Central memory CD8-positive, alpha-beta T cell (primary cell): ENCODE measurements at regions not wholly inside any gene's neighbourhood (a gene's known extent, or its start where the extent isn't known, plus 50 kb on each side); places are given as distances from the start of the nearest gene placed in this dataset.

Experiments used
- ATAC-seq: fragments of 150-1000 bp; cut with Tn5 transposase; replicated peaks from 2 replicates; pipeline ENCODE4 v1.10.0; 2022; ENCODE audit warnings: mild to moderate bottlenecking, moderate FRiP score, moderate number of reproducible peaks; ENCODE audit not compliant: poor library complexity, severe bottlenecking; ENCODE audit errors: extremely low read depth
- DNase-seq, 2 donors: peaks; one replicate each; pipeline ENCODE4 v3.0.0; 2021; ENCODE audit warnings: low spot score in 2 of 2
- H3K27ac Mint-ChIP-seq: one replicate; pipeline ENCODE4 v1.8.0; 2022; ENCODE audit warnings: low read depth, mild to moderate bottlenecking, moderate library complexity, mixed read lengths
- H3K27me3 Mint-ChIP-seq: one replicate; pipeline ENCODE4 v1.8.0; 2022; ENCODE audit warnings: mixed read lengths
- H3K36me3 Mint-ChIP-seq: one replicate; pipeline ENCODE4 v1.8.0; 2022; ENCODE audit warnings: mild to moderate bottlenecking, moderate library complexity, mixed read lengths; ENCODE audit not compliant: insufficient read depth
- H3K4me1 Mint-ChIP-seq: one replicate; pipeline ENCODE4 v1.8.0; 2022; ENCODE audit warnings: mixed read lengths
- H3K4me3 Mint-ChIP-seq: one replicate; pipeline ENCODE4 v1.8.0; 2022; ENCODE audit warnings: mild to moderate bottlenecking, moderate library complexity, mixed read lengths
- H3K9me3 Mint-ChIP-seq: one replicate; pipeline ENCODE4 v1.8.0; 2022; ENCODE audit warnings: mixed read lengths

DNA sequence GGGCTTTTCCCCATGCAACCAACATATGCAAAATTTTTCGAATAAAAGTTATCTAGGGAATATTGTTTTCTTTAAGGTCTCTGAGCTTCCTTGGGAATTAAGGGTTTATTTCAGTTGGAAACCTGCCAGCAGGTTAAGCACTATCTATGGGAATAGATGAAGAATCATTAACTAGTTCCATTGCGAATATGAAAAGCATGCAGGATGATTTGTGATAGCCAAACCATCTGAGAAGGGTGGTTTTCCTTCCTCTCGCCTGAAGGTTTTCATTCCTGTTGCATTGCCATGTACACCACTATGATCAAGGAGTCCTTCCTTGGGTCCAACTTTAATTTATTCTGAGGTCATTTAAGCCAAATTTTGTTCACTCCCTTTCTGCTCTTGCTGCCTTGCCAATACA is 184.9 kb downstream of the NR2F2 start:
- Mint-ChIP-seq H3K4me1 (no peaks in the 10 kb centered on the region), H3K27ac (no peak overlapping the region), H3K4me3 (no peak overlapping the region), H3K9me3 (peaks cover 16% of the 10 kb centered on the region), H3K36me3 (no peaks in the 10 kb centered on the region), H3K27me3 (no peaks in the 10 kb centered on the region)
- ATAC-seq (no peak), DNase-seq (no peak)

DNA sequence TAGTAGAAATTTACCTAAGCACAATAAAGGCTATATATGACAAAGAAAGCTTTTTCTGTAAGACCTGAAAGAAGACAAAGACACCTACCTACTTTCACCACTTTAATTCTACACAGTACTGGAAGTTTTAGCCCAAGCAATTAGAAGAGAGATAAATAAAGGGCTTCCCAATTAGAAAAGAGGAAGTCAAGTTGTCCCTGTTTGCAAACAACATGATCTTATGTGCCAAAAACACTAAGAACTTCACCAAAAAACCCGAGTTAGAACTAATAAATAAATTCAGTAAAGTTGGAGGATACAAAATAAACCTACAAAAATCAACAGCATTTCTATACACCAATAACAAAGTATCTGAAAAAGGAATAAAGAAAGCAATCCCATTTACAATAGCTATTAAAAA is 190.9 kb downstream of the NR2F2 start:
- Mint-ChIP-seq H3K27ac (no peak overlapping the region), H3K4me3 (no peak overlapping the region), H3K9me3 (peaks cover 25% of the 10 kb centered on the region), H3K4me1 (no peaks in the 10 kb centered on the region), H3K36me3 (no peaks in the 10 kb centered on the region), H3K27me3 (no peaks in the 10 kb centered on the region)
- ATAC-seq (no peak), DNase-seq (no peak)

DNA sequence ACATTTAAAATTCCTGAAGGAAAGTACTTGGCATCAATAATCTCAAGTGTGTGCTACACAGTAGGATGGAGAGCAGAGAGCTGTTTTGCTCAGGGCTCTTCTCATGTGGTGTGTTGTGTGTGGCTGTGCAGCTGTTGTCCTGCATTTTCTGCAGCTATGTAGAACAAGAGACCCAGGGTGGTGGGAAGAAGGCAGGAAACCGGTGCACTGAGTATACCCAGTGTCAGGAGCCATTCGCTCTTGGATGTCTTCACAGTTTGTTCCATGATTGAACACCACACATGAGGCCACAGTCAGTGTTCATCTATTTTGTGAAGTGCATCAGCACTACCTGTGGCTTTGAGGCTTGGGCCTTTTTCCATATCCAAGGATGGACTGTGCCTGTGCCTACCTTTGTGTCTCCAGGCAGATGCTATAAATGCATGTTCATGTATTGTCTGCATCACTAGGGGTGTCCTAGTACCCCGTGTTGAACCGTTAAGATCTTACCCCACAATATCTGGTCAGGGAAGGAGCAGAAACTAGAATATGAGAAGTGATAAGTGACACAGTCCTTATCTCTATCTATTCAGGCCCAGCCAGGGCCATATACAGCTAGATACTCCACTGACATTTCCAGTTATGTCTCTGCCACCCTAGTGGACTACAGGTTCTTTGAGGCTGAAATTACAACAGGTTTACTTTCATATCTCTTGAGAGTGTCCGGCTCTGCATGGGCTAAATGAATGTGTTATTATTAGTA is 194.3 kb downstream of the NR2F2 start:
- H3K4me3 Mint-ChIP-seq: no peak overlapping the region
- H3K9me3 Mint-ChIP-seq: peaks cover 21% of the 10 kb centered on the region
- H3K4me1 Mint-ChIP-seq: no peaks in the 10 kb centered on the region
- no peaks in the 10 kb centered on the region for H3K27me3 Mint-ChIP-seq
- ATAC-seq: no peak
- H3K36me3 Mint-ChIP-seq: no peaks in the 10 kb centered on the region
- DNase-seq: no peak
- H3K27ac Mint-ChIP-seq: no peak overlapping the region

DNA sequence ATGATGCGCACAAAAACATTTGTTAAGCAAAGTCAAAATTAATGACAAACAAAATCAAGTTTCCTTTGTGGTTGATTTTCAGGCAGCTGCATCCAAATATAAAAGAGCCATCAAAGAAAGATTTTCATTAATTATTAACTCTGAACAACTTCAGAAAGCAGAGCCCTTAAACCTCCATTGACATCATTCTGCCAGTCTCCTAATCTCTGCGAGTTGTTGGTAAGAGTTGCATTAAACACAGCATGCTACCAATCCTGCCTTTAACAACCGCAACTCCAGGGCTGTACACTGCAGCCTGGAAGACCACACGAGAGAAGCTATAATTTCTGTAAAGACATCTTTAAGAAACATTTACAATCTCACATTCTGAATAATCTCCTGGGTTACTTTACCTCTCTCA is 204.6 kb downstream of the NR2F2 start:
- Mint-ChIP-seq H3K27ac (no peak overlapping the region), H3K36me3 (no peaks in the 10 kb centered on the region), H3K27me3 (peaks cover 6% of the 10 kb centered on the region), H3K9me3 (no peaks in the 10 kb centered on the region), H3K4me1 (no peaks in the 10 kb centered on the region), H3K4me3 (no peak overlapping the region)
- DNase-seq (no peak), ATAC-seq (no peak)

DNA sequence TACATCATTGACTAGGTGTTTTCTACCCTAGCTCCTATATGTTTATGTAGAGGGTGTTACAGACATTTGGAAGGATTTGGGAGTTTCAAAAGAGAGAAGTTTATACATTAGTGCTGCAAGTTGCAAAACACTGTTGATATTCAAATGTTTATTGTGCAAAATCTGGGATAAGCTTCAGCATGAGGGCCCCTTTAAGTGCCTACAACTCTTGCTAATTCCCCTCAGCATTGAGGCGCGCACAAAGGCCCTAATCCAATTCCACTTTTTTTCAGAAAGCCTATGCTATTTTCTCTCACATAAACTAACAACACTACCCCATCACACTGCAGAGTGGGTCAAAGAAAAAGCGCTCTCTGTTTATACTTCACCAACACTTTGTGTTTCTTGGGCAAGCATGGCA is 208.0 kb downstream of the NR2F2 start:
- Mint-ChIP-seq H3K4me3 (no peak overlapping the region), H3K27me3 (peaks cover 6% of the 10 kb centered on the region), H3K9me3 (no peaks in the 10 kb centered on the region), H3K4me1 (no peaks in the 10 kb centered on the region), H3K36me3 (no peaks in the 10 kb centered on the region), H3K27ac (no peak overlapping the region)
- ATAC-seq (no peak), DNase-seq (no peak)

DNA sequence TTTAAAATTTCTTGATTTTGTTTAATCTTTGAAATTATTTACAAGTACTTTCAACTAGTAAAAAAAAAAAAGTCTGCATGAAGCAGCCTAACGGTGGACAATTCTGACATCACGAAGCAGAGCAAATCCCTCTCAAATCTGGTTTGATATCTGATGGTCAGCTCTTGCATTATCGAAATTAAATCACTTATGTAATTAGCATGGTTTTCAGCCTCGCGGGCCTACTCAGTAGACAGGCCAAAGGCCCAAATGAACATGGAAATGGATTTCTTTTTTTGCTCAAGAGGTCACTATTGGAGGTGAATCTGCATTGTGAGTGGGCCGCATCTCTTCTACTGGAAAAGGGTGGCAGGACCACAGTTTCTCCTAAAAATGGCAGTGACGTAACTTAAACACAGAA is 209.8 kb downstream of the NR2F2 start:
- no peak for ATAC-seq
- no peaks in the 10 kb centered on the region for H3K4me1 Mint-ChIP-seq
- H3K27ac Mint-ChIP-seq: no peak overlapping the region
- H3K4me3 Mint-ChIP-seq: no peak overlapping the region
- no peaks in the 10 kb centered on the region for H3K36me3 Mint-ChIP-seq
- no peak for DNase-seq
- no peaks in the 10 kb centered on the region for H3K9me3 Mint-ChIP-seq
- peaks cover 6% of the 10 kb centered on the region for H3K27me3 Mint-ChIP-seq

DNA sequence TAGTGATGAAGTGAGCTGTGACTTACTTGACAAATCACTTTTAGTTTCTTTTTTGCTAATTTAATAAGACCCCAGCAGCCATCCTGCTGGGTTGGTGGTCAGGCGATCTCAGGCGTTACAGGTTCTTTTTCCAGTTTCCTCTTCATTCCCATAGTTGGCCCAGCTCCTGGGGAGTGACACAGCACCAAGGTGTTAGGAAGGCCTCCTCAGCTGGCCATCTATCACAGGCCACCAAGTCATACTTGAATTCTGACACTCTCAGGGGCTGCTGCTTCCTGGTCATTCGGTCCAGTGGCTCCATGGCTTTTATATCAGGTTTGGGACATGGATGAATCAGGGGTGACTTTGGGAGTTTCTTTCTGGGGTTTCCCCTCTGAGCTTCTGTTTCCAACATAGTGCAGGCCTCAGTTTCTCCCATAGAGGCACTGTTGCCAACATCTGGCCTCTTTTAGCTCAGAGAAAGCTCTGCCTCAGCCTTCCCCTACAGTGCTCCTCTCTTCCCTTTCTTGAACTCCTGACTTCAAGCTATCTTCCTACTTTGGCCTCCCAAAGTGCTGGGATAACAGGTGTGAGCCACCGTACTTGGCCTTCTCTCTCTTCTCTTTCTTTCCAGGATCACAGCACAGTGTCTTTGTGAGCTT is 211.8 kb downstream of the NR2F2 start:
- ATAC-seq (no peak), DNase-seq (no peak)
- Mint-ChIP-seq H3K9me3 (no peaks in the 10 kb centered on the region), H3K36me3 (no peaks in the 10 kb centered on the region), H3K27ac (no peak overlapping the region), H3K4me1 (no peaks in the 10 kb centered on the region), H3K4me3 (no peak overlapping the region), H3K27me3 (peaks cover 6% of the 10 kb centered on the region)

DNA sequence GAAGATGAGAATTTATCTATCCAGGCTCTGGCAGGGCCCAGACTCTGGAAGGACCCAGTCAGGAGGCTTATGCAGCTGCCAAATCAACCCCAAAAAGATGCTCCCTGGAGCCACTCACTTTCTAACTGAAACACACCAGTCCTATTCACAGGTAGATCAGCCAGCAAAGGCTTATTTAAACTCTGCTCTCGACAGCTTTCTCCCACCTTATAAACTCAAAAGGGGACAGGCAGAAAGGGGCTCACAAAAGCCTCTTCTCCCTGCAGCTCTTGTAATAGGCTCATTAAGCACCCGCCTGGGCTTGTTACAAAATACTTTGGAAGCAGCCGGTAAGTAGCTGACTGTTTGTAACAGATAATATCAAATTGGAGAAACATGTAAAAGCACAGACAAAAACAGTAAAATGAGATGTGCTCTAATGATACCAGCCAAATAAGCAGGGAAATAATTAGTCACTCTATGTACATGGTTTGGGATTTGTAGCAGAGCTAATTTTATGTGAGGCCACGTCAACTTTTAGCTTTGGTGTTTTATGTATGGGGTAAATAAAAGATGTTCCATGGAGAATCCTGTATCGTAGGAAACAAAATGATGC is 213.8 kb downstream of the NR2F2 start:
- ATAC-seq (no peak), DNase-seq (no peak)
- H3K4me1 Mint-ChIP-seq: no peaks in the 10 kb centered on the region
- H3K27me3 Mint-ChIP-seq: peaks cover 3% of the 10 kb centered on the region
- no peaks in the 10 kb centered on the region for H3K36me3 Mint-ChIP-seq
- H3K4me3 Mint-ChIP-seq: no peak overlapping the region
- H3K9me3 Mint-ChIP-seq: no peaks in the 10 kb centered on the region
- no peak overlapping the region for H3K27ac Mint-ChIP-seq

DNA sequence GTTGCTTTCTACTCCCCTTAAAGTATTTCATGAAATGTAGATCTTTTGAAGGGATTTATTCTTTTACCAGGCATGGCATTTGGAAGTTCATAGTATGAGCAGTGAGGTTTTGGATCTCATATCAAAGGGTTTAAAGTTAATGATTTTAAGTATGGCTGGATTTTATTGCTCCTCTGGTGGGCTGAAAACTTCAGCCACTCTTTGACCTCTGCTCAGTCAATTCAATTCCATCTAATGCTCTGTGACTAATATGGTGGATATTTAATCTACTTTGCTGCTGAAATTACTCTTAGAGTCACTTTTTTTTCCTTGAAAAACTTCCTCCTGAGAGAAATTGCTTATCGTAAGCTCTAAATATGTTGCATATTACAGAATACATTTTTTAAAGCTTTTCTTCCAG is 218.6 kb downstream of the NR2F2 start:
- DNase-seq: no peak
- Mint-ChIP-seq H3K9me3 (no peaks in the 10 kb centered on the region), H3K4me3 (no peak overlapping the region), H3K4me1 (no peaks in the 10 kb centered on the region), H3K36me3 (no peaks in the 10 kb centered on the region), H3K27ac (no peak overlapping the region), H3K27me3 (no peaks in the 10 kb centered on the region)
- no peak for ATAC-seq

DNA sequence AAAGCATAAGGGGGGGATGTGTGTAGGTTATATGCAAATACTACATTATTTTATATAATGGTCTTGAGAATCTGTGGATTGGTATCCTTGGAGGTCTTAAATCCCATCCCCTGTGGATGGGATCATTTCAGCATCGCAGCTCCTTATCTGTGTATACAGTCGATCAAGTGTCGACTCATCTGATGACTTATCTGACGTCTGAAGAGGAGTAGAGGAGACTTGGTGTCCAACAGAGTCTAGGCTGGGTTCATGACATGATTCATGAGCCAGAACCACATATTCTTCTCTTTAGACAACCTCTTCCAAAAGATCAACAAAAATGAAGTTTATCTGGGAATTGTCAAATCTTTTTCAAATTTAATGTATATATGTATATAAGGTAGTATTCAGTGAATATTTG is 220.7 kb downstream of the NR2F2 start:
- Mint-ChIP-seq H3K27me3 (no peaks in the 10 kb centered on the region), H3K4me3 (no peak overlapping the region), H3K4me1 (no peaks in the 10 kb centered on the region), H3K9me3 (no peaks in the 10 kb centered on the region), H3K36me3 (no peaks in the 10 kb centered on the region), H3K27ac (no peak overlapping the region)
- DNase-seq (no peak), ATAC-seq (no peak)

DNA sequence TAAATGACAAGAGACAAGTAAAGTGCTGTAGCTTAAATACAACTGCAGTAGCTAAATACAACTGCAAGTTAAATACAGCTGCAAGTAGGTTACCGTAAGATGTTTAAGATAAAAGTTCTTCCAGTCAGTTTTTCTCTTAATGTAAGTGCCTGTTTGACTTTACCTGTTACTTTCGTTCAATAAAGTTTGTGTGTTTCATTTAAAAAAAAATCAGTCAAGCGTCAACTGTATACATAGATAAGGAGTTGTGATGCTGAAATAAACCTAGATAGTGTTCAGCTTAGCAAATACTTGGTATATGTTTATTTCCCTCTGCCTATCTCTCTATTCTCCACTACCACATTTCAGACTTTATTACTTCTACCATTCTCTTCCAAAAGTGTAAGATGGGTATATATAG is 221.2 kb downstream of the NR2F2 start:
- Mint-ChIP-seq H3K27ac (no peak overlapping the region), H3K27me3 (no peaks in the 10 kb centered on the region), H3K36me3 (no peaks in the 10 kb centered on the region), H3K4me3 (no peak overlapping the region), H3K9me3 (no peaks in the 10 kb centered on the region), H3K4me1 (no peaks in the 10 kb centered on the region)
- no peak for DNase-seq
- no peak for ATAC-seq

DNA sequence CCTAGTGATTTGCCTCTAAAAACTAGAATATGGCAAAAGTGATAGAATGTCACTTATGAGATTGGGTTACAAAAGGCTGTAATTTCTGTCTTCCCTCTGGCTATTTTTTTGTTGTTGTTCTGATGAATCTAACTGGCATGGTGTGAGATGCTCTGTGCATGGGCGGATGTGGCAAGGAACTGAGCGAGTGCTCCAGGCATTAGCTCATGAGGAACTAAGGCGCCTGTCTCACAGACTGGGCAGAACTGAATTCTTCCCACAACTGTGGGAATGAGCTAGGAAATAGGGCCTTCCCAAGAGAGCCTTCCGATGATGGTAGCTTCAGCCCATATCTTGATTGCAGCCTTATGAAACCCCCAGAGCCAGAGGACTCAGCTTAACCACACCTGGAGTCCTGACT is 222.5 kb downstream of the NR2F2 start:
- Mint-ChIP-seq H3K27me3 (no peaks in the 10 kb centered on the region), H3K36me3 (no peaks in the 10 kb centered on the region), H3K9me3 (no peaks in the 10 kb centered on the region), H3K4me1 (no peaks in the 10 kb centered on the region), H3K27ac (no peak overlapping the region), H3K4me3 (no peak overlapping the region)
- no peak for DNase-seq
- ATAC-seq: no peak

DNA sequence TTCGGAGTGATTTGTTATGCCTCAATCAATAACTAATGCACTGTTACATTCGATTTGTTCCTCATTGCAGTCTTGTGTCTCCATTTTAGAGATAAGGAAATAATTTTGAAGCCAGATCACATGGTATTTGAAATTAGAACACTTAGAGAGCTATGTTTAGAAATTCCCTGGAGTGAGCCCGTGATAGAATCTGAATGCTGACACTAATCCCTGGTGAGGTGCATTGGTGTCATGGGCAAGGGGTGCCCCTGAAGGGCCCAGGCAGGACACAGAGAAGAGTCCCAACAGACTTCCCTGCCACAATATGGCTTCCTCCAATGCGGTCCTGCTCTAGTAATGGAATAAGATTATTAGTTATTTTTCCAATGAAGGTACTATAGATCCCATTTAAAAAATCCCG is 223.0 kb downstream of the NR2F2 start:
- DNase-seq (no peak), ATAC-seq (no peak)
- H3K9me3 Mint-ChIP-seq: no peaks in the 10 kb centered on the region
- H3K4me3 Mint-ChIP-seq: no peak overlapping the region
- no peak overlapping the region for H3K27ac Mint-ChIP-seq
- no peaks in the 10 kb centered on the region for H3K4me1 Mint-ChIP-seq
- H3K36me3 Mint-ChIP-seq: no peaks in the 10 kb centered on the region
- no peaks in the 10 kb centered on the region for H3K27me3 Mint-ChIP-seq
